GM12874 (cell line): ENCODE measurements at regions not wholly inside any gene's neighbourhood (a gene's known extent, or its start where the extent isn't known, plus 50 kb on each side); places are given as distances from the start of the nearest gene placed in this dataset.

Source experiments
- CTCF ChIP-seq: IDR thresholded peaks from 2 replicates; pipeline ENCODE4 v1.5.1; 2011; ENCODE audit warnings: low read depth, mild to moderate bottlenecking, control low read depth, low read length, moderate library complexity; ENCODE audit not compliant: insufficient read depth

GRCh38 chr15:38885471-38885952 lies 320.9 kb upstream of the RASGRP1 start:
- no peak for TF ChIP-seq CTCF

GRCh38 chr15:38886315-38887163 lies 321.9 kb upstream of the RASGRP1 start:
- no peak for TF ChIP-seq CTCF

GRCh38 chr15:38888701-38889221 lies 324.1 kb upstream of the RASGRP1 start:
- no peak for TF ChIP-seq CTCF

GRCh38 chr15:38890194-38890593 lies 325.6 kb upstream of the RASGRP1 start:
- no peak for TF ChIP-seq CTCF

- TF ChIP-seq CTCF = no peak
Measured at GRCh38 chr15:38893925-38894242, 329.3 kb upstream of the RASGRP1 start.

GRCh38 chr15:38894243-38894948 lies 329.8 kb upstream of the RASGRP1 start:
- TF ChIP-seq CTCF = no peak
